Keratinocyte (primary cell): ENCODE measurements at regions not wholly inside any gene's neighbourhood (a gene's known extent, or its start where the extent isn't known, plus 50 kb on each side); places are given as distances from the start of the nearest gene placed in this dataset.

Experiments used
- DNase-seq: peaks from one replicate; pipeline ENCODE4 v3.0.0-alpha.2; 2011; ENCODE audit warnings: low read depth, missing footprints, low spot score
- FAIRE-seq: peaks from 2 replicates; lab custom pipeline; 2011; peaks lifted over from hg19 to GRCh38; lab: Jason Lieb, UNC
- H2AFZ ChIP-seq: 2 replicates; pipeline ENCODE4 v1.6.0; 2012; ENCODE audit warnings: low read length, control low read depth, inconsistent platforms; ENCODE audit not compliant: control insufficient read depth
- H3K27ac ChIP-seq: 2 replicates; pipeline ENCODE4 v1.5.1; 2011; ENCODE audit warnings: low read length; ENCODE audit not compliant: control insufficient read depth, insufficient read depth
- H3K27me3 ChIP-seq: 3 replicates; pipeline ENCODE4 v1.6.0; 2011; ENCODE audit warnings: low read length; ENCODE audit not compliant: control insufficient read depth, insufficient read depth; ENCODE audit errors: extremely low read depth
- H3K36me3 ChIP-seq, 2 experiments: 2 replicates in 1 of 2; 3 replicates in 1 of 2; pipeline ENCODE4 v1.5.1; 2011; ENCODE audit warnings: low read length in 2 of 2, mild to moderate bottlenecking in 1 of 2; ENCODE audit not compliant: control insufficient read depth in 2 of 2, insufficient read depth in 2 of 2; ENCODE audit errors: extremely low read depth in 1 of 2
- H3K4me1 ChIP-seq: 3 replicates; pipeline ENCODE4 v1.5.1; 2011; ENCODE audit warnings: low read length; ENCODE audit not compliant: control insufficient read depth, insufficient read depth; ENCODE audit errors: extremely low read depth
- H3K4me2 ChIP-seq: 3 replicates; pipeline ENCODE4 v1.6.0; 2011; ENCODE audit warnings: low read depth, low read length; ENCODE audit not compliant: control insufficient read depth, insufficient read depth; ENCODE audit errors: extremely low read depth
- H3K4me3 ChIP-seq, 3 experiments: fragments of 200-600 bp in 1 of 3; sonication (generic) in 1 of 3; 2 replicates in 2 of 3; 3 replicates in 1 of 3; pipeline ENCODE4 v1.5.1; 2011 to 2016; ENCODE audit warnings: low read length in 3 of 3, mild to moderate bottlenecking in 3 of 3, control low read depth in 2 of 3, inconsistent platforms in 1 of 3, low read depth in 1 of 3, mixed read lengths in 1 of 3, mixed run types in 1 of 3, moderate library complexity in 1 of 3; ENCODE audit not compliant: control insufficient read depth in 2 of 3, insufficient read depth in 2 of 3; ENCODE audit errors: extremely low read depth in 1 of 3
- H3K79me2 ChIP-seq: 2 replicates; pipeline ENCODE4 v1.6.0; 2012; ENCODE audit warnings: low read length; ENCODE audit not compliant: control insufficient read depth, insufficient read depth
- H3K9ac ChIP-seq: 3 replicates; pipeline ENCODE4 v1.6.0; 2011; ENCODE audit warnings: low read length; ENCODE audit not compliant: control insufficient read depth, insufficient read depth; ENCODE audit errors: extremely low read depth
- H3K9me1 ChIP-seq: 3 replicates; pipeline ENCODE4 v1.6.0; 2011; ENCODE audit warnings: low read length; ENCODE audit not compliant: control insufficient read depth, insufficient read depth; ENCODE audit errors: extremely low read depth
- H3K9me3 ChIP-seq: 2 replicates; pipeline ENCODE4 v1.5.1; 2012; ENCODE audit warnings: low read depth, low read length; ENCODE audit not compliant: control insufficient read depth
- H4K20me1 ChIP-seq: 3 replicates; pipeline ENCODE4 v1.6.0; 2011; ENCODE audit warnings: low read length; ENCODE audit not compliant: control insufficient read depth, insufficient read depth; ENCODE audit errors: extremely low read depth
- EZH2 ChIP-seq: IDR thresholded peaks from one replicate; pipeline ENCODE4 v1.6.1; 2012; ENCODE audit warnings: inconsistent platforms, mild to moderate bottlenecking, low read length, moderate library complexity
- dilution Hi-C: fragments of 300-500 bp; cut with MboI; formaldehyde crosslinking; loops from one replicate; pipeline ENCODE4 v1.7.0; 2020; ENCODE audit warnings: low sequenced_read_pairs; ENCODE audit not compliant: extremely low pct_ligation_motif_present
- TF ChIP-seq, protein P1 (sequence below), 3 experiments: IDR thresholded peaks in 1 of 3; conservative IDR thresholded peaks in 1 of 3; optimal IDR thresholded peaks in 1 of 3; 2 replicates in 2 of 3; 3 replicates in 1 of 3; pipeline versions ENCODE3 to v1.5.1; 2011; ENCODE audit warnings: low read length in 3 of 3, mild to moderate bottlenecking in 3 of 3, moderate library complexity in 2 of 3, control low read depth in 1 of 3, inconsistent platforms in 1 of 3; ENCODE audit not compliant: insufficient read depth in 2 of 3; ENCODE audit errors: extremely low read depth in 1 of 3

DNA sequence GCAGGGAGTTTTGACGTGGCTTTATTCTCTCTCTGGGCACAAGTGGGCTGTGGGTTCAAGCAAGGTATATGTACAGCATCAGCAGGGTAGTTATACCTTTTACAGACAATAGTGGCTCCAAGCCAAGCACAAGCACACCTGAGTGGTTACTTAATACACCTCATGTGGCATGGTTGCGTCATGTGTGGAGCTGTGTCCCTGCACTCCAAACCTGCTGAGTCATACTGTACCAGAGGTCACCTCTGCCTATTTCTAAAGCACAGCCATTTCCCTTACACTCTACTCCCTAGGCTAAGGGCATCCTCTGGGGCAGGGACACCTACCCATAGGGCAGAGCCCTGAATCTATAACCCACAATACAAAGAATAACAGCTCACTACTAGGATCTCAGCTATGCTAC lies 147.3 kb downstream of the OSTF1 start:
- Histone ChIP-seq H3K36me3 (no peaks in the 10 kb centered on the region), H3K9me1 (no peaks in the 10 kb centered on the region), H3K9me3 (no peaks in the 10 kb centered on the region), H4K20me1 (no peaks in the 10 kb centered on the region), H3K4me1 (peaks cover 4% of the 10 kb centered on the region), H3K79me2 (no peaks in the 10 kb centered on the region), H3K4me3 (no peak overlapping the region), H2AFZ (no peak overlapping the region), H3K27ac (no peak overlapping the region), H3K9ac (no peak overlapping the region), H3K4me2 (no peak overlapping the region), H3K27me3 (no peaks in the 10 kb centered on the region)
- dilution Hi-C loops = no loop called here
- no peak for TF ChIP-seq EZH2
- TF ChIP-seq, protein P1, sequence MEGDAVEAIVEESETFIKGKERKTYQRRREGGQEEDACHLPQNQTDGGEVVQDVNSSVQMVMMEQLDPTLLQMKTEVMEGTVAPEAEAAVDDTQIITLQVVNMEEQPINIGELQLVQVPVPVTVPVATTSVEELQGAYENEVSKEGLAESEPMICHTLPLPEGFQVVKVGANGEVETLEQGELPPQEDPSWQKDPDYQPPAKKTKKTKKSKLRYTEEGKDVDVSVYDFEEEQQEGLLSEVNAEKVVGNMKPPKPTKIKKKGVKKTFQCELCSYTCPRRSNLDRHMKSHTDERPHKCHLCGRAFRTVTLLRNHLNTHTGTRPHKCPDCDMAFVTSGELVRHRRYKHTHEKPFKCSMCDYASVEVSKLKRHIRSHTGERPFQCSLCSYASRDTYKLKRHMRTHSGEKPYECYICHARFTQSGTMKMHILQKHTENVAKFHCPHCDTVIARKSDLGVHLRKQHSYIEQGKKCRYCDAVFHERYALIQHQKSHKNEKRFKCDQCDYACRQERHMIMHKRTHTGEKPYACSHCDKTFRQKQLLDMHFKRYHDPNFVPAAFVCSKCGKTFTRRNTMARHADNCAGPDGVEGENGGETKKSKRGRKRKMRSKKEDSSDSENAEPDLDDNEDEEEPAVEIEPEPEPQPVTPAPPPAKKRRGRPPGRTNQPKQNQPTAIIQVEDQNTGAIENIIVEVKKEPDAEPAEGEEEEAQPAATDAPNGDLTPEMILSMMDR (optimal IDR thresholded peaks at IDR 0.05 in 1 of 3, IDR thresholded peaks at IDR 0.05 in 1 of 3, conservative IDR thresholded peaks at IDR 0.05 in 1 of 3; ENCODE audit: extremely low read depth in 1 of 3, insufficient read depth in 2 of 3, low read length in 3 of 3) = no peak
- no peak for DNase-seq
- no peak for FAIRE-seq

DNA sequence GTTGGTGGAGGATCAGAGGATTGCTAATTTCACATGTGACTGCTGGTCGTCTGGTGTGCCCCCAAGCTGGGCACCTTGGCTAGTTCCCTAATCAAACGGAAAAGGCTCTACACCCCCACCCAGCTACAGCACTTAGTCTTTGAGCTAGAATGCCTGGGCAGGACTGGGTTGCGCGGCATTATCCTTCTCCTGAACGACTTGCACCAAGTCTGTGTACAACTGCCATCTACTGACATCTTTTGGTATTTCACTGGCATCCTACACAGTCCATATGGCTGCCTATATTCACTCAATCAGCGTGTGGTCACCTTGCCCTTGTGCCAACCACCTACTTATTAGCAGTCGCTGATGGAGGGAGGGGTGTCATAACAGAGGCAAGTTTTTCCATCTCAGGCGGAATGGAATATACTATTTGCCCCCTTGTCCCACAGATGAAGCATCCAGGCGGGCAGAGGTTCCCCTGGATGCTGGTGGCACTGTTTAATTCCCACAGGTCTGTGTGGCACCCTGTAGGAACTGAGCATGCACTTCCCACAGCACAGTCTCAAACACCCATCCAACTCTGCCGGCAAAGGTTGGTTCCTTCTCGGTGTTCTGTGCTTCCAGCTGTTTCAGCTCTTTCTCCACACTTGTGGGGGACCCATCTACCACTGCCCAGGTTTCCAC lies 150.1 kb downstream of the OSTF1 start:
- FAIRE-seq = peak; percentile 44
- Histone ChIP-seq H3K9ac (no peak overlapping the region), H3K36me3 (no peaks in the 10 kb centered on the region), H3K79me2 (no peaks in the 10 kb centered on the region), H3K4me1 (peaks cover 4% of the 10 kb centered on the region), H3K27ac (no peak overlapping the region), H3K9me1 (no peaks in the 10 kb centered on the region), H2AFZ (no peak overlapping the region), H4K20me1 (no peaks in the 10 kb centered on the region), H3K27me3 (no peaks in the 10 kb centered on the region), H3K9me3 (no peaks in the 10 kb centered on the region), H3K4me2 (no peak overlapping the region), H3K4me3 (no peak overlapping the region)
- TF ChIP-seq, protein P1 (optimal IDR thresholded peaks at IDR 0.05 in 1 of 3, IDR thresholded peaks at IDR 0.05 in 1 of 3, conservative IDR thresholded peaks at IDR 0.05 in 1 of 3; ENCODE audit: extremely low read depth in 1 of 3, insufficient read depth in 2 of 3, low read length in 3 of 3) = peak; percentile 66 to 77 (median 70)
- no peak for TF ChIP-seq EZH2
- DNase-seq = no peak
- dilution Hi-C loops = no loop called here
